22Rv1 (cell line): ENCODE measurements at regions not wholly inside any gene's neighbourhood (a gene's known extent, or its start where the extent isn't known, plus 50 kb on each side); places are given as distances from the start of the nearest gene placed in this dataset.

Experiments
- CTCF ChIP-seq: fragments of 450-650 bp; IDR thresholded peaks from 2 replicates; pipeline ENCODE4 v1.5.1; 2017; ENCODE audit warnings: mild to moderate bottlenecking
- ZFX ChIP-seq: fragments of 450-650 bp; IDR thresholded peaks from 2 replicates; pipeline ENCODE4 v1.6.1; 2017; ENCODE audit warnings: antibody characterized with exemption, borderline replicate concordance

- no peak for TF ChIP-seq CTCF
- TF ChIP-seq ZFX, result no peak
These were observed 73.7 kb downstream of the UQCRFS1 start for GRCh38 chr19:29139227-29139626.
